ENCODE measurements at regions not wholly inside any gene's neighbourhood (a gene's known extent, or its start where the extent isn't known, plus 50 kb on each side); places are given as distances from the start of the nearest gene placed in this dataset.

- Mint-ChIP-seq H3K4me3 (no peak overlapping the region), H3K27me3 (ENCODE audit: low read depth) (peaks cover 2% of the 10 kb centered on the region), H3K4me1 (no peaks in the 10 kb centered on the region), H3K27ac (peak overlapping the region; percentile 16), H3K9me3 (no peaks in the 10 kb centered on the region), H3K36me3 (no peaks in the 10 kb centered on the region)
- no peak for DNase-seq (ENCODE audit: low spot score in 2 of 2, unreplicated experiment in 2 of 2)
- no peak for TF ChIP-seq CTCF (IDR thresholded peaks at IDR 0.05; ENCODE audit: unreplicated experiment)
Observed at GRCh38 chr1:22379566-22379965, 72.1 kb upstream of the ZBTB40 start.

GRCh38 chr1:22380024-22380785 lies 71.4 kb upstream of the ZBTB40 start:
- Mint-ChIP-seq H3K4me1 (no peaks in the 10 kb centered on the region), H3K36me3 (no peaks in the 10 kb centered on the region), H3K9me3 (no peaks in the 10 kb centered on the region), H3K27ac (no peak overlapping the region), H3K27me3 (ENCODE audit: low read depth) (peaks cover 2% of the 10 kb centered on the region), H3K4me3 (no peak overlapping the region)
- no peak for DNase-seq (ENCODE audit: low spot score in 2 of 2, unreplicated experiment in 2 of 2)
- no peak for TF ChIP-seq CTCF (IDR thresholded peaks at IDR 0.05; ENCODE audit: unreplicated experiment)

GRCh38 chr1:22383526-22384294 lies 67.9 kb upstream of the ZBTB40 start:
- Mint-ChIP-seq H3K27me3 (ENCODE audit: low read depth) (peaks cover 5% of the 10 kb centered on the region), H3K4me3 (no peak overlapping the region), H3K4me1 (peaks cover 10% of the 10 kb centered on the region), H3K27ac (no peak overlapping the region), H3K36me3 (no peaks in the 10 kb centered on the region), H3K9me3 (no peaks in the 10 kb centered on the region)
- no peak for TF ChIP-seq CTCF (IDR thresholded peaks at IDR 0.05; ENCODE audit: unreplicated experiment)
- DNase-seq (ENCODE audit: low spot score in 2 of 2, unreplicated experiment in 2 of 2): no peak

GRCh38 chr1:22385537-22385936 lies 66.1 kb upstream of the ZBTB40 start:
- H3K9me3 Mint-ChIP-seq: no peaks in the 10 kb centered on the region
- no peak overlapping the region for H3K4me3 Mint-ChIP-seq

GRCh38 chr1:22386774-22387173 lies 64.9 kb upstream of the ZBTB40 start:
- no peak overlapping the region for H3K27ac Mint-ChIP-seq
- no peak for DNase-seq (ENCODE audit: low spot score in 2 of 2, unreplicated experiment in 2 of 2)
- H3K36me3 Mint-ChIP-seq: no peaks in the 10 kb centered on the region
- no peak overlapping the region for H3K4me3 Mint-ChIP-seq
- H3K27me3 Mint-ChIP-seq (ENCODE audit: low read depth): peaks cover 8% of the 10 kb centered on the region
- no peaks in the 10 kb centered on the region for H3K9me3 Mint-ChIP-seq
- peaks cover 16% of the 10 kb centered on the region for H3K4me1 Mint-ChIP-seq
- no peak for TF ChIP-seq CTCF (IDR thresholded peaks at IDR 0.05; ENCODE audit: unreplicated experiment)

More at GRCh38 chr1:22385537-22385936, 66.1 kb upstream of the ZBTB40 start:
- peaks cover 6% of the 10 kb centered on the region for H3K27me3 Mint-ChIP-seq (ENCODE audit: low read depth)
- TF ChIP-seq CTCF (IDR thresholded peaks at IDR 0.05; ENCODE audit: unreplicated experiment): no peak
- no peaks in the 10 kb centered on the region for H3K36me3 Mint-ChIP-seq
- no peak overlapping the region for H3K27ac Mint-ChIP-seq
- peaks cover 16% of the 10 kb centered on the region for H3K4me1 Mint-ChIP-seq
- no peak for DNase-seq (ENCODE audit: low spot score in 2 of 2, unreplicated experiment in 2 of 2)

Measured in mesothelial cell of epicardium (in vitro differentiated cells).